Adrenal gland (tissue), 5 donors: ENCODE measurements at regions not wholly inside any gene's neighbourhood (a gene's known extent, or its start where the extent isn't known, plus 50 kb on each side); places are given as distances from the start of the nearest gene placed in this dataset.

Experiments used
- CTCF ChIP-seq, 6 experiments: fragments of 450-650 bp in 4 of 6; fragments of 200-600 bp in 2 of 6; sonication (generic) in 1 of 6; IDR thresholded peaks; 1 replicate in 5 of 6; 2 replicates in 1 of 6; pipeline versions ENCODE4 v1.5.1 to v1.8.0; 2016 to 2021; ENCODE audit warnings: antibody characterized with exemption in 6 of 6, mild to moderate bottlenecking in 2 of 6, moderate library complexity in 1 of 6
- POLR2A ChIP-seq, 2 donors: fragments of 450-650 bp; IDR thresholded peaks; one replicate each; pipeline ENCODE4 v1.6.1; 2017; ENCODE audit warnings: antibody characterized with exemption in 2 of 2, mild to moderate bottlenecking in 2 of 2, moderate library complexity in 1 of 2
- donor health status: DM: no; HTN: no; CAD: no.

GRCh38 chr18:37965572-37965970 lies 400.0 kb upstream of the CELF4 start:
- TF ChIP-seq CTCF (IDR thresholded peaks at IDR 0.05), result no peak
- TF ChIP-seq POLR2A (IDR thresholded peaks at IDR 0.05), result no peak
